ENCODE measurements at regions not wholly inside any gene's neighbourhood (a gene's known extent, or its start where the extent isn't known, plus 50 kb on each side); places are given as distances from the start of the nearest gene placed in this dataset.

DNA sequence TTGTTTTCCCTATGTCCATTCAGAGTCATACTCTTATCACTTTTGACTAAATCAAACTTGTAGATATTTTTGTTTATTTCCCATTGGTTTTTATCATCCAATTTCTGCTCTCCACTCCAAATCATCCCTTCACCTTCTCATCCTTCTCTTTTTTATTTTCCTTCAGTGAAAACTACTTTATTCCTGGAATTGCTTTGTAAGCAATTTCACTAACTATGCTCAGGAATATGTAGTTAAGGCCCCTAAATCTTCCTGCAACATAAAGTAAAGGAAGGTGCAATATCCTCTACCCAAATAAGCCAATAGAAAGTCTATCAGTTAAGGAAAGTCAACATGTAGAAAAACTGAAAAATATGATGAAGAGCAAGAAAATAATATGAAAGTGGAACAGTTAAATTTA, 308.4 kb downstream of the SEC23A start (continued):
- TF ChIP-seq FOXJ3 (CRISPR knock-in tag; IDR thresholded peaks at IDR 0.05; ENCODE audit: borderline replicate concordance), result no peak
- TF ChIP-seq JUN (CRISPR knock-in tag; IDR thresholded peaks at IDR 0.05), result no peak

DNA sequence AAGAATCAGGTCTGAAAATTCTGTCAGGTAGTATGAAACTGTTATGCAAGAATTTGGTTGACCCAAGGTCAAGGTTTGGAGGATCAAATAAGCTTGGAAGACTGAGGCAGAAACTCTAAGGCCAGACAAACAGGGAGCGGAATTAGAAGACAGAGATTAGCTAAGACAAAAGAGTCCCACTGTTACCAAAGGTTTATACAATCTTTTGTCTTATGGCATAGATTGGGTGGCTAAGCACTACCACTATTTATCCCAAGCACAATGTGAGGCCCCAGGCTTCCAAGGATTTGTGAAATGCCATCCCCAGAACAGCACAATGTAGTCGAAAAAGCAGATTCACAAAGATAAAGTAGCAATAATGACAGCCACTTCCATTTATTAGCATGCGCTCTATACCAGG, 311.2 kb downstream of the SEC23A start:
- peaks cover 24% of the 10 kb centered on the region for H3K4me1 Mint-ChIP-seq
- H3K27me3 Mint-ChIP-seq (ENCODE audit: low read depth), result no peaks in the 10 kb centered on the region

DNA sequence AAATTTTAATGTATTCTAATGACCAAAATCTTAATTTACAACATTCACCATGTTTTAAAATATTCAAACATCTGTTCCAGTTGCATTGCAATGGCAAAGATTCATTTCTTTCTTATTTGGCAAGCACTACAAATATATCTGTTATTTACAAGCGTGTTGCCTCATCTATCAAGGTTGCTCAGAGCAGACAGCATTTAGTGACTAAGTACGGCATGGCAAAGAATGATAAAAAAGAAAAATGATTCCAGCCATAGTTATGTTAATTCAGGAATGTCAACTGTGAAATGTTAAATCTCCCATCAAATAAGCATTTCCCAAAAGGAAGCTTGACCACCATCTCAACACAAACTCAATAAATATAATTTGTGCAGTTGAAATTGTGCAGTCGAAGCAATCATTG, 312.1 kb downstream of the SEC23A start:
- DNase-seq (ENCODE audit: low spot score) (no peak), ATAC-seq (no peak)
- Mint-ChIP-seq H3K4me1 (peaks cover 24% of the 10 kb centered on the region), H3K4me3 (no peak overlapping the region), H3K36me3 (no peaks in the 10 kb centered on the region), H3K9me3 (no peaks in the 10 kb centered on the region), H3K27me3 (ENCODE audit: low read depth) (no peaks in the 10 kb centered on the region), H3K27ac (peak overlapping the region; percentile 28; the same call in 1 of the 2 replicates)
- POLR2A ChIA-PET, result no interaction called here
- CTCF ChIA-PET, result no interaction called here
- TF ChIP-seq PRRX2 (CRISPR knock-in tag; IDR thresholded peaks at IDR 0.05) (no peak), RORB (CRISPR knock-in tag; IDR thresholded peaks at IDR 0.05) (no peak), ZNF671 (CRISPR knock-in tag; IDR thresholded peaks at IDR 0.05) (no peak), JUN (CRISPR knock-in tag; IDR thresholded peaks at IDR 0.05) (no peak), ZNF317 (CRISPR knock-in tag; IDR thresholded peaks at IDR 0.05; ENCODE audit: borderline replicate concordance, low read depth) (no peak), ZNF138 (CRISPR knock-in tag; conservative IDR thresholded peaks at IDR 0.05) (no peak), FOXP1 (CRISPR knock-in tag; IDR thresholded peaks at IDR 0.05; ENCODE audit: borderline replicate concordance) (no peak), ZBTB21 (CRISPR knock-in tag; IDR thresholded peaks at IDR 0.05; ENCODE audit: borderline replicate concordance) (no peak)
- TF ChIP-seq, protein P1, sequence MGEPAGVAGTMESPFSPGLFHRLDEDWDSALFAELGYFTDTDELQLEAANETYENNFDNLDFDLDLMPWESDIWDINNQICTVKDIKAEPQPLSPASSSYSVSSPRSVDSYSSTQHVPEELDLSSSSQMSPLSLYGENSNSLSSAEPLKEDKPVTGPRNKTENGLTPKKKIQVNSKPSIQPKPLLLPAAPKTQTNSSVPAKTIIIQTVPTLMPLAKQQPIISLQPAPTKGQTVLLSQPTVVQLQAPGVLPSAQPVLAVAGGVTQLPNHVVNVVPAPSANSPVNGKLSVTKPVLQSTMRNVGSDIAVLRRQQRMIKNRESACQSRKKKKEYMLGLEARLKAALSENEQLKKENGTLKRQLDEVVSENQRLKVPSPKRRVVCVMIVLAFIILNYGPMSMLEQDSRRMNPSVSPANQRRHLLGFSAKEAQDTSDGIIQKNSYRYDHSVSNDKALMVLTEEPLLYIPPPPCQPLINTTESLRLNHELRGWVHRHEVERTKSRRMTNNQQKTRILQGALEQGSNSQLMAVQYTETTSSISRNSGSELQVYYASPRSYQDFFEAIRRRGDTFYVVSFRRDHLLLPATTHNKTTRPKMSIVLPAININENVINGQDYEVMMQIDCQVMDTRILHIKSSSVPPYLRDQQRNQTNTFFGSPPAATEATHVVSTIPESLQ (CRISPR knock-in tag; IDR thresholded peaks at IDR 0.05), result no peak
- TF ChIP-seq, protein P2, sequence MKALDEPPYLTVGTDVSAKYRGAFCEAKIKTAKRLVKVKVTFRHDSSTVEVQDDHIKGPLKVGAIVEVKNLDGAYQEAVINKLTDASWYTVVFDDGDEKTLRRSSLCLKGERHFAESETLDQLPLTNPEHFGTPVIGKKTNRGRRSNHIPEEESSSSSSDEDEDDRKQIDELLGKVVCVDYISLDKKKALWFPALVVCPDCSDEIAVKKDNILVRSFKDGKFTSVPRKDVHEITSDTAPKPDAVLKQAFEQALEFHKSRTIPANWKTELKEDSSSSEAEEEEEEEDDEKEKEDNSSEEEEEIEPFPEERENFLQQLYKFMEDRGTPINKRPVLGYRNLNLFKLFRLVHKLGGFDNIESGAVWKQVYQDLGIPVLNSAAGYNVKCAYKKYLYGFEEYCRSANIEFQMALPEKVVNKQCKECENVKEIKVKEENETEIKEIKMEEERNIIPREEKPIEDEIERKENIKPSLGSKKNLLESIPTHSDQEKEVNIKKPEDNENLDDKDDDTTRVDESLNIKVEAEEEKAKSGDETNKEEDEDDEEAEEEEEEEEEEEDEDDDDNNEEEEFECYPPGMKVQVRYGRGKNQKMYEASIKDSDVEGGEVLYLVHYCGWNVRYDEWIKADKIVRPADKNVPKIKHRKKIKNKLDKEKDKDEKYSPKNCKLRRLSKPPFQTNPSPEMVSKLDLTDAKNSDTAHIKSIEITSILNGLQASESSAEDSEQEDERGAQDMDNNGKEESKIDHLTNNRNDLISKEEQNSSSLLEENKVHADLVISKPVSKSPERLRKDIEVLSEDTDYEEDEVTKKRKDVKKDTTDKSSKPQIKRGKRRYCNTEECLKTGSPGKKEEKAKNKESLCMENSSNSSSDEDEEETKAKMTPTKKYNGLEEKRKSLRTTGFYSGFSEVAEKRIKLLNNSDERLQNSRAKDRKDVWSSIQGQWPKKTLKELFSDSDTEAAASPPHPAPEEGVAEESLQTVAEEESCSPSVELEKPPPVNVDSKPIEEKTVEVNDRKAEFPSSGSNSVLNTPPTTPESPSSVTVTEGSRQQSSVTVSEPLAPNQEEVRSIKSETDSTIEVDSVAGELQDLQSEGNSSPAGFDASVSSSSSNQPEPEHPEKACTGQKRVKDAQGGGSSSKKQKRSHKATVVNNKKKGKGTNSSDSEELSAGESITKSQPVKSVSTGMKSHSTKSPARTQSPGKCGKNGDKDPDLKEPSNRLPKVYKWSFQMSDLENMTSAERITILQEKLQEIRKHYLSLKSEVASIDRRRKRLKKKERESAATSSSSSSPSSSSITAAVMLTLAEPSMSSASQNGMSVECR (CRISPR knock-in tag; IDR thresholded peaks at IDR 0.05; ENCODE audit: borderline replicate concordance), result no peak
- TF ChIP-seq, protein P3, sequence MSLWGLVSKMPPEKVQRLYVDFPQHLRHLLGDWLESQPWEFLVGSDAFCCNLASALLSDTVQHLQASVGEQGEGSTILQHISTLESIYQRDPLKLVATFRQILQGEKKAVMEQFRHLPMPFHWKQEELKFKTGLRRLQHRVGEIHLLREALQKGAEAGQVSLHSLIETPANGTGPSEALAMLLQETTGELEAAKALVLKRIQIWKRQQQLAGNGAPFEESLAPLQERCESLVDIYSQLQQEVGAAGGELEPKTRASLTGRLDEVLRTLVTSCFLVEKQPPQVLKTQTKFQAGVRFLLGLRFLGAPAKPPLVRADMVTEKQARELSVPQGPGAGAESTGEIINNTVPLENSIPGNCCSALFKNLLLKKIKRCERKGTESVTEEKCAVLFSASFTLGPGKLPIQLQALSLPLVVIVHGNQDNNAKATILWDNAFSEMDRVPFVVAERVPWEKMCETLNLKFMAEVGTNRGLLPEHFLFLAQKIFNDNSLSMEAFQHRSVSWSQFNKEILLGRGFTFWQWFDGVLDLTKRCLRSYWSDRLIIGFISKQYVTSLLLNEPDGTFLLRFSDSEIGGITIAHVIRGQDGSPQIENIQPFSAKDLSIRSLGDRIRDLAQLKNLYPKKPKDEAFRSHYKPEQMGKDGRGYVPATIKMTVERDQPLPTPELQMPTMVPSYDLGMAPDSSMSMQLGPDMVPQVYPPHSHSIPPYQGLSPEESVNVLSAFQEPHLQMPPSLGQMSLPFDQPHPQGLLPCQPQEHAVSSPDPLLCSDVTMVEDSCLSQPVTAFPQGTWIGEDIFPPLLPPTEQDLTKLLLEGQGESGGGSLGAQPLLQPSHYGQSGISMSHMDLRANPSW (CRISPR knock-in tag; conservative IDR thresholded peaks at IDR 0.05; ENCODE audit: low read depth), result no peak
- TF ChIP-seq, protein P4, sequence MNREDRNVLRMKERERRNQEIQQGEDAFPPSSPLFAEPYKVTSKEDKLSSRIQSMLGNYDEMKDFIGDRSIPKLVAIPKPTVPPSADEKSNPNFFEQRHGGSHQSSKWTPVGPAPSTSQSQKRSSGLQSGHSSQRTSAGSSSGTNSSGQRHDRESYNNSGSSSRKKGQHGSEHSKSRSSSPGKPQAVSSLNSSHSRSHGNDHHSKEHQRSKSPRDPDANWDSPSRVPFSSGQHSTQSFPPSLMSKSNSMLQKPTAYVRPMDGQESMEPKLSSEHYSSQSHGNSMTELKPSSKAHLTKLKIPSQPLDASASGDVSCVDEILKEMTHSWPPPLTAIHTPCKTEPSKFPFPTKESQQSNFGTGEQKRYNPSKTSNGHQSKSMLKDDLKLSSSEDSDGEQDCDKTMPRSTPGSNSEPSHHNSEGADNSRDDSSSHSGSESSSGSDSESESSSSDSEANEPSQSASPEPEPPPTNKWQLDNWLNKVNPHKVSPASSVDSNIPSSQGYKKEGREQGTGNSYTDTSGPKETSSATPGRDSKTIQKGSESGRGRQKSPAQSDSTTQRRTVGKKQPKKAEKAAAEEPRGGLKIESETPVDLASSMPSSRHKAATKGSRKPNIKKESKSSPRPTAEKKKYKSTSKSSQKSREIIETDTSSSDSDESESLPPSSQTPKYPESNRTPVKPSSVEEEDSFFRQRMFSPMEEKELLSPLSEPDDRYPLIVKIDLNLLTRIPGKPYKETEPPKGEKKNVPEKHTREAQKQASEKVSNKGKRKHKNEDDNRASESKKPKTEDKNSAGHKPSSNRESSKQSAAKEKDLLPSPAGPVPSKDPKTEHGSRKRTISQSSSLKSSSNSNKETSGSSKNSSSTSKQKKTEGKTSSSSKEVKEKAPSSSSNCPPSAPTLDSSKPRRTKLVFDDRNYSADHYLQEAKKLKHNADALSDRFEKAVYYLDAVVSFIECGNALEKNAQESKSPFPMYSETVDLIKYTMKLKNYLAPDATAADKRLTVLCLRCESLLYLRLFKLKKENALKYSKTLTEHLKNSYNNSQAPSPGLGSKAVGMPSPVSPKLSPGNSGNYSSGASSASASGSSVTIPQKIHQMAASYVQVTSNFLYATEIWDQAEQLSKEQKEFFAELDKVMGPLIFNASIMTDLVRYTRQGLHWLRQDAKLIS (CRISPR knock-in tag; IDR thresholded peaks at IDR 0.05; ENCODE audit: borderline replicate concordance), result no peak

More for the DNA sequence above, 311.2 kb downstream of the SEC23A start:
- TF ChIP-seq RORB (CRISPR knock-in tag; IDR thresholded peaks at IDR 0.05) (no peak), TP53 (CRISPR knock-in tag; IDR thresholded peaks at IDR 0.05) (no peak), ZNF671 (CRISPR knock-in tag; IDR thresholded peaks at IDR 0.05) (no peak)
- TF ChIP-seq, protein P5, sequence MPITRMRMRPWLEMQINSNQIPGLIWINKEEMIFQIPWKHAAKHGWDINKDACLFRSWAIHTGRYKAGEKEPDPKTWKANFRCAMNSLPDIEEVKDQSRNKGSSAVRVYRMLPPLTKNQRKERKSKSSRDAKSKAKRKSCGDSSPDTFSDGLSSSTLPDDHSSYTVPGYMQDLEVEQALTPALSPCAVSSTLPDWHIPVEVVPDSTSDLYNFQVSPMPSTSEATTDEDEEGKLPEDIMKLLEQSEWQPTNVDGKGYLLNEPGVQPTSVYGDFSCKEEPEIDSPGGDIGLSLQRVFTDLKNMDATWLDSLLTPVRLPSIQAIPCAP (CRISPR knock-in tag; IDR thresholded peaks at IDR 0.05), result no peak
- TF ChIP-seq, protein P6, sequence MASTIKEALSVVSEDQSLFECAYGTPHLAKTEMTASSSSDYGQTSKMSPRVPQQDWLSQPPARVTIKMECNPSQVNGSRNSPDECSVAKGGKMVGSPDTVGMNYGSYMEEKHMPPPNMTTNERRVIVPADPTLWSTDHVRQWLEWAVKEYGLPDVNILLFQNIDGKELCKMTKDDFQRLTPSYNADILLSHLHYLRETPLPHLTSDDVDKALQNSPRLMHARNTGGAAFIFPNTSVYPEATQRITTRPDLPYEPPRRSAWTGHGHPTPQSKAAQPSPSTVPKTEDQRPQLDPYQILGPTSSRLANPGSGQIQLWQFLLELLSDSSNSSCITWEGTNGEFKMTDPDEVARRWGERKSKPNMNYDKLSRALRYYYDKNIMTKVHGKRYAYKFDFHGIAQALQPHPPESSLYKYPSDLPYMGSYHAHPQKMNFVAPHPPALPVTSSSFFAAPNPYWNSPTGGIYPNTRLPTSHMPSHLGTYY (CRISPR knock-in tag; IDR thresholded peaks at IDR 0.05), result no peak
- ATAC-seq (peak; percentile 85), DNase-seq (ENCODE audit: low spot score) (no peak)
- H3K36me3 Mint-ChIP-seq, result no peaks in the 10 kb centered on the region
- ChIA-PET CTCF (interaction anchor here (0.7 kb wide), 1 partner anchor 17 kb away, joined by 3 read pairs; no protein-coding TSS in a partner anchor), POLR2A (no interaction called here)
- H3K4me3 Mint-ChIP-seq, result no peak overlapping the region
- peak overlapping the region; percentile 67; the same call in 1 of the 2 replicates for H3K27ac Mint-ChIP-seq
- H3K9me3 Mint-ChIP-seq, result no peaks in the 10 kb centered on the region

Measured in WTC11 (cell line).